ENCODE measurements at regions not wholly inside any gene's neighbourhood (a gene's known extent, or its start where the extent isn't known, plus 50 kb on each side); places are given as distances from the start of the nearest gene placed in this dataset.
"Not testable (repeated sequence)": the region's sequence is repeated elsewhere in the genome, so short reads cannot be mapped to it uniquely, and the experiment has no call there.

GRCh38 chr2:5132281-5132680 is 559.9 kb upstream of the SOX11 start:
- no peak for DNase-seq (ENCODE audit: low spot score)

- DNase-seq (ENCODE audit: low spot score), result no peak
These were observed 551.8 kb upstream of the SOX11 start for GRCh38 chr2:5140347-5140746.

- DNase-seq (ENCODE audit: low spot score), result no peak
These were observed 548.0 kb upstream of the SOX11 start for GRCh38 chr2:5144159-5144558.

- DNase-seq (ENCODE audit: low spot score), result no peak
These were observed 547.1 kb upstream of the SOX11 start for GRCh38 chr2:5145053-5145452.

- DNase-seq (ENCODE audit: low spot score), result no peak
These were observed 546.4 kb upstream of the SOX11 start for GRCh38 chr2:5145801-5146200.

- DNase-seq (ENCODE audit: low spot score), result no peak
These were observed 543.6 kb upstream of the SOX11 start for GRCh38 chr2:5148392-5149085.

- no peak for DNase-seq (ENCODE audit: low spot score)
These were observed 541.3 kb upstream of the SOX11 start for GRCh38 chr2:5150871-5151270.

GRCh38 chr2:5164776-5165525 is 527.2 kb upstream of the SOX11 start:
- no peak for DNase-seq (ENCODE audit: low spot score)

- no peak for DNase-seq (ENCODE audit: low spot score)
These were observed 519.3 kb upstream of the SOX11 start for GRCh38 chr2:5172923-5173322.

GRCh38 chr2:5173876-5174535 is 518.2 kb upstream of the SOX11 start:
- no peak for DNase-seq (ENCODE audit: low spot score)

GRCh38 chr2:5175231-5175630 is 517.0 kb upstream of the SOX11 start:
- DNase-seq (ENCODE audit: low spot score), result no peak

GRCh38 chr2:5176764-5177163 is 515.4 kb upstream of the SOX11 start:
- no peak for DNase-seq (ENCODE audit: low spot score)

GRCh38 chr2:5183031-5183430 is 509.2 kb upstream of the SOX11 start:
- DNase-seq (ENCODE audit: low spot score), result no peak

GRCh38 chr2:5187283-5187682 is 504.9 kb upstream of the SOX11 start:
- DNase-seq (ENCODE audit: low spot score), result no peak

GRCh38 chr2:5188636-5189035 is 503.5 kb upstream of the SOX11 start:
- DNase-seq (ENCODE audit: low spot score), result no peak

- DNase-seq (ENCODE audit: low spot score), result no peak
These were observed 502.2 kb upstream of the SOX11 start for GRCh38 chr2:5190023-5190422.

GRCh38 chr2:5195636-5196035 is 496.5 kb upstream of the SOX11 start:
- no peak for DNase-seq (ENCODE audit: low spot score)

- no peak for DNase-seq (ENCODE audit: low spot score)
These were observed 488.9 kb upstream of the SOX11 start for GRCh38 chr2:5203134-5203755.

GRCh38 chr2:5206742-5207141 is 485.4 kb upstream of the SOX11 start:
- not testable (repeated sequence) for DNase-seq (ENCODE audit: low spot score)

- DNase-seq (ENCODE audit: low spot score), result no peak
These were observed 476.1 kb upstream of the SOX11 start for GRCh38 chr2:5215989-5216607.

GRCh38 chr2:5227062-5227699 is 465.0 kb upstream of the SOX11 start:
- no peak for DNase-seq (ENCODE audit: low spot score)
